Hepatocyte (in vitro differentiated cells): ENCODE measurements at regions not wholly inside any gene's neighbourhood (a gene's known extent, or its start where the extent isn't known, plus 50 kb on each side); places are given as distances from the start of the nearest gene placed in this dataset.

Experiments
- DNase-seq: peaks from one replicate; pipeline ENCODE4 v3.0.0-alpha.2; 2016; ENCODE audit warnings: low spot score
- H2AFZ ChIP-seq: fragments of 200-600 bp; sonication (generic); 2 replicates; pipeline ENCODE4 v1.6.0; 2016; ENCODE audit warnings: antibody characterized with exemption, mild to moderate bottlenecking
- H3K27ac ChIP-seq: fragments of 200-600 bp; sonication (generic); 2 replicates; pipeline ENCODE4 v1.5.1; 2016; ENCODE audit warnings: mild to moderate bottlenecking
- H3K27me3 ChIP-seq: fragments of 200-600 bp; sonication (generic); 2 replicates; pipeline ENCODE4 v1.6.1; 2016
- H3K36me3 ChIP-seq: fragments of 200-600 bp; sonication (generic); replicated peaks from 2 replicates; pipeline ENCODE4 v1.5.1; 2016; ENCODE audit warnings: low read depth; ENCODE audit not compliant: insufficient read depth
- H3K4me1 ChIP-seq: fragments of 200-600 bp; sonication (generic); 2 replicates; pipeline ENCODE4 v1.5.1; 2016; ENCODE audit warnings: mild to moderate bottlenecking, moderate library complexity; ENCODE audit not compliant: insufficient read depth
- H3K4me2 ChIP-seq: fragments of 200-600 bp; sonication (generic); 2 replicates; pipeline ENCODE4 v1.6.0; 2016
- H3K4me3 ChIP-seq: fragments of 200-600 bp; sonication (generic); 2 replicates; pipeline ENCODE4 v1.5.1; 2016; ENCODE audit warnings: mild to moderate bottlenecking
- H3K79me2 ChIP-seq: fragments of 200-600 bp; sonication (generic); 2 replicates; pipeline ENCODE4 v1.6.0; 2017; ENCODE audit warnings: mild to moderate bottlenecking
- H3K9me2 ChIP-seq: fragments of 200-600 bp; sonication (generic); replicated peaks from 2 replicates; pipeline ENCODE4 v1.6.0; 2017; ENCODE audit warnings: mild to moderate bottlenecking; ENCODE audit not compliant: insufficient read depth
- H3K9me3 ChIP-seq: fragments of 200-600 bp; sonication (generic); 2 replicates; pipeline ENCODE4 v1.5.1; 2016; ENCODE audit warnings: low read depth, mild to moderate bottlenecking
- H4K20me1 ChIP-seq: fragments of 200-600 bp; sonication (generic); 2 replicates; pipeline ENCODE4 v1.6.0; 2016; ENCODE audit warnings: mild to moderate bottlenecking; ENCODE audit not compliant: insufficient read depth, poor library complexity, severe bottlenecking
- EZH2 ChIP-seq: fragments of 200-600 bp; sonication (generic); IDR thresholded peaks from 2 replicates; pipeline ENCODE4 v1.6.1; 2016; ENCODE audit warnings: antibody characterized with exemption, mild to moderate bottlenecking, borderline replicate concordance
- EZH2phosphoT487 ChIP-seq: fragments of 200-600 bp; sonication (generic); IDR thresholded peaks from one replicate; pipeline ENCODE4 v1.6.1; 2018; ENCODE audit warnings: antibody characterized with exemption, mild to moderate bottlenecking, low read depth, moderate library complexity; ENCODE audit not compliant: unreplicated experiment, severe bottlenecking
- WGBS: methylation state at CpG from one replicate; pipeline ENCODE4 v1.1.6; 2016; ENCODE audit warnings: low lambda C conversion rate; ENCODE audit errors: missing lambda C conversion rate; 5-methylcytosine and 5-hydroxymethylcytosine counted together
- TF ChIP-seq, protein P1 (sequence below): fragments of 200-600 bp; sonication (generic); IDR thresholded peaks from 2 replicates; pipeline ENCODE4 v1.5.1; 2016; ENCODE audit warnings: antibody characterized with exemption, mild to moderate bottlenecking; ENCODE audit not compliant: poor library complexity

DNA sequence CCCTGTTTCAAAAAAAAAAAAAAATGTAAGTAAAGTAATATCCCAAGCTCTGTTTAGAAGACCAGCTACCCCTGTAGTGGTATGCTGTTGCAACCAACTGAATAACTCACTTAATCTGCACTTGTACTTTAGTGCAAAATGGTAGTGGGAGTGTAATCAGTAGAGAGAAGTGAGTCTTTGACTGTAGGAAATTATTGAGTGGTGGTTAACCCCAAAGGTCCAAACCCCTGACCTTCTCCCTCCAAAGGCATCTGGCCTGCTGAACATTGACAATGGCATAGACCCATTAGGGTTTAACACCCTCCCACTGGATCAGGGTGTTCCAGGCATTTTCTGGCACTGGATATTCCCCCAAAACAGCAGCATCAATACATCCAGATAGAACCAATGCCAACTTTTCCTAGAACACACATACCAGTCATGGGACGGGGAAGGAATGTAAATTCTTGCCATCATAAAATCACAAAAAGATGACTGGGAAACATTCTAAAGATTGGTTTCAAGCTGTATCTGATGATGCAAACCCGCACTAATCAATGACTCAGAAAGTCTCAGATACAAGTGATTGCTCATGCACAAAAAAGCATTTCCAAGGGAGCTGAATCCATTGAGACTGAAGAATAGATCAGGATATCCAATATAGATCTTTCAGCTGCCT lies 110.3 kb downstream of the MRPL39 start:
- Histone ChIP-seq H4K20me1 (no peaks in the 10 kb centered on the region), H3K4me2 (no peak overlapping the region), H3K79me2 (no peaks in the 10 kb centered on the region), H3K9me3 (no peaks in the 10 kb centered on the region), H3K4me1 (no peaks in the 10 kb centered on the region), H3K36me3 (no peaks in the 10 kb centered on the region), H3K27me3 (no peaks in the 10 kb centered on the region), H3K27ac (no peak overlapping the region), H3K9me2 (no peaks in the 10 kb centered on the region), H3K4me3 (no peak overlapping the region), H2AFZ (no peak overlapping the region)
- TF ChIP-seq EZH2phosphoT487, result no peak
- TF ChIP-seq, protein P1, sequence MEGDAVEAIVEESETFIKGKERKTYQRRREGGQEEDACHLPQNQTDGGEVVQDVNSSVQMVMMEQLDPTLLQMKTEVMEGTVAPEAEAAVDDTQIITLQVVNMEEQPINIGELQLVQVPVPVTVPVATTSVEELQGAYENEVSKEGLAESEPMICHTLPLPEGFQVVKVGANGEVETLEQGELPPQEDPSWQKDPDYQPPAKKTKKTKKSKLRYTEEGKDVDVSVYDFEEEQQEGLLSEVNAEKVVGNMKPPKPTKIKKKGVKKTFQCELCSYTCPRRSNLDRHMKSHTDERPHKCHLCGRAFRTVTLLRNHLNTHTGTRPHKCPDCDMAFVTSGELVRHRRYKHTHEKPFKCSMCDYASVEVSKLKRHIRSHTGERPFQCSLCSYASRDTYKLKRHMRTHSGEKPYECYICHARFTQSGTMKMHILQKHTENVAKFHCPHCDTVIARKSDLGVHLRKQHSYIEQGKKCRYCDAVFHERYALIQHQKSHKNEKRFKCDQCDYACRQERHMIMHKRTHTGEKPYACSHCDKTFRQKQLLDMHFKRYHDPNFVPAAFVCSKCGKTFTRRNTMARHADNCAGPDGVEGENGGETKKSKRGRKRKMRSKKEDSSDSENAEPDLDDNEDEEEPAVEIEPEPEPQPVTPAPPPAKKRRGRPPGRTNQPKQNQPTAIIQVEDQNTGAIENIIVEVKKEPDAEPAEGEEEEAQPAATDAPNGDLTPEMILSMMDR, result no peak
- TF ChIP-seq EZH2, result no peak
- no peak for DNase-seq
- 89% methylated on average over 2 of the region's 2 CpGs for WGBS

GRCh38 chr21:25494804-25495203 lies 112.5 kb downstream of the MRPL39 start:
- Histone ChIP-seq H2AFZ (no peak overlapping the region), H3K9me3 (no peaks in the 10 kb centered on the region), H3K27ac (no peak overlapping the region), H3K4me3 (no peak overlapping the region), H3K9me2 (no peaks in the 10 kb centered on the region), H3K4me2 (no peak overlapping the region), H3K27me3 (no peaks in the 10 kb centered on the region), H3K79me2 (no peaks in the 10 kb centered on the region), H3K4me1 (no peaks in the 10 kb centered on the region), H3K36me3 (no peaks in the 10 kb centered on the region), H4K20me1 (no peaks in the 10 kb centered on the region)
- 74% methylated on average over 1 of the region's 1 CpG for WGBS
- TF ChIP-seq EZH2 (no peak), EZH2phosphoT487 (no peak)
- TF ChIP-seq, protein P1, result no peak
- no peak for DNase-seq

- Histone ChIP-seq H3K4me1 (no peaks in the 10 kb centered on the region), H3K4me2 (no peak overlapping the region), H3K9me3 (no peaks in the 10 kb centered on the region), H3K27me3 (no peaks in the 10 kb centered on the region), H3K27ac (no peak overlapping the region), H2AFZ (no peak overlapping the region), H3K79me2 (no peaks in the 10 kb centered on the region), H3K9me2 (no peaks in the 10 kb centered on the region), H3K36me3 (no peaks in the 10 kb centered on the region), H3K4me3 (no peak overlapping the region), H4K20me1 (no peaks in the 10 kb centered on the region)
- no peak for DNase-seq
- TF ChIP-seq, protein P1, result no peak
- TF ChIP-seq EZH2, result no peak
- no peak for TF ChIP-seq EZH2phosphoT487
- WGBS, result 93% methylated on average over 2 of the region's 2 CpGs
Measured at GRCh38 chr21:25493722-25494121, 113.6 kb downstream of the MRPL39 start.

DNA sequence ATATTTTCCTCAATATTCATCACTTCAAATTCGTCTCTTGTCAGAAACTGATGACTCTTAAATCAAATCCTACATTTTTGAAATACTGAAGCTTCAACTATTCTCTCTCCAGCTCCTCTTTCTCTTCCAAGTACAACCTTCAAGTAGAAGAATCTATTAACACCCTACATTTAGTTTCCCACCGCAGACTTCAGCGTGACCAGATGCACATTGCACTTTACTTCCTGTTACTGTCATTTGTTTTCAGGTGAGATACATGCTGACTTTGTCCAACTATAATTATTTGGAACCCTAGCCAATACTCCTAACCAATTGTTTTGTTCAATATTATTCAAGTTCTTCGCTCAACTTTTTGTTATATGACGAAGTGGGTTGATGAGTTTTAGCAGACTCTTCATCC lies 116.0 kb downstream of the MRPL39 start:
- Histone ChIP-seq H3K36me3 (no peaks in the 10 kb centered on the region), H3K4me1 (no peaks in the 10 kb centered on the region), H3K9me3 (no peaks in the 10 kb centered on the region), H3K9me2 (no peaks in the 10 kb centered on the region), H3K4me3 (no peak overlapping the region), H3K27me3 (no peaks in the 10 kb centered on the region), H2AFZ (no peak overlapping the region), H4K20me1 (no peaks in the 10 kb centered on the region), H3K4me2 (no peak overlapping the region), H3K27ac (no peak overlapping the region), H3K79me2 (no peaks in the 10 kb centered on the region)
- TF ChIP-seq EZH2phosphoT487 (no peak), EZH2 (no peak)
- TF ChIP-seq, protein P1, result no peak
- WGBS, result 88% methylated on average over 5 of the region's 5 CpGs
- DNase-seq, result no peak
